ENCODE measurements at regions not wholly inside any gene's neighbourhood (a gene's known extent, or its start where the extent isn't known, plus 50 kb on each side); places are given as distances from the start of the nearest gene placed in this dataset.
"Not testable (repeated sequence)": the region's sequence is repeated elsewhere in the genome, so short reads cannot be mapped to it uniquely, and the experiment has no call there.

- no peak for DNase-seq (ENCODE audit: low read depth in 2 of 2)
Observed at GRCh38 chr7:52779004-52779403, 256.4 kb upstream of the POM121L12 start.

DNA sequence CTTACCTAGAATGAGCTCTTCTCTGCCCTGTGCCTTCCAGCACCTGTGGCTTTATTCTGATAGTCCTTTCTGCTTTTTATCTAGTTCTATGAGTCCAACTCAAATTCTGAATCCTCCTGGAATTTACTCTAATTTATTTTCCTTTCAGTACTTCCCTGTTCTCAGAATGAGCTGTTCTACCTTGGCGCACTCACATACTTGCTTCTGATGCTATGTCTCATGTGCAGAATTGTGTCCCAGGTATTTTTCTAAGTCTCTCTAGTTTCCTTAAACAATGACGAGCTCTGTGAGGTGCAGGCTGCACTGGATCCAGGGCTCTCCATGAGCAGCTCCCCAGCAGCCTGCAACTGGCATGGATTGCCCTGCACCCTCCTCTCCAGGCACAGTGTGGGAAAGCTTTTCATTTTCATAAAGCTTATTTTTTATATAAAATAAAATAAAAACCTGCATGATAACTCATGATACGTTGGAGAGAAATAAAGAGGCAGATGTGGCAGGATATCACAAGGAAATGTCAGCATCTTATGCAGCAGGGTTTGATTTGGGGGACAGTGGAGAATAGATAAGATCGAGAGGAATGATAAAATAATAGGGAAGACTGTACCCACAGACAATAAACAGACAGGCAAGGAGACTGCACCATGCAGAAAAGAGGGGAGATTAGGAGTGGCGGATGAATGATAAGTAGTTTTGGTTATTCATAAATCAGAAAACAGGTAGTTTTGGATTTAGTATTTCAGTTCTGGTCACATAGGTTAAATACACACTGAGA is 258.2 kb upstream of the POM121L12 start:
- no peak for DNase-seq (ENCODE audit: low read depth in 2 of 2)

DNA sequence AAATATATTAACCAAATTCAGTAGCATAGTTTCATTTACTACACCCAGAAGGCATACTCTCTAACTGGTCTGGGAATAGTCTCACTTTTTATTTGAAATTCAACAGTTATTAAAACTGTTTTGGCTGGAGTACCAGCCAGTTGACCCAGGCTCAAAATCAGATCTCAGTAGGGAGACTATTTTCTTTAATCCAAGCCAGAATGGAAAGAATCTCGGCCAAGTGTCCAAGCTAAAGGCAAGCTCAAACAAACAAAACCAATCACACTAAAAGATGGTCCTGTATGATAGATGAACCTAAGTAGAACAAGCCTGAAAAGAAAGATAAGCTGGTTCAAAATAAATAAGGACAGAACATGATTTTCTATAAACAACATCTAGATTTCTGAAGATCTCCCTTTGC is 259.6 kb upstream of the POM121L12 start:
- DNase-seq (ENCODE audit: low read depth in 2 of 2): no peak

DNA sequence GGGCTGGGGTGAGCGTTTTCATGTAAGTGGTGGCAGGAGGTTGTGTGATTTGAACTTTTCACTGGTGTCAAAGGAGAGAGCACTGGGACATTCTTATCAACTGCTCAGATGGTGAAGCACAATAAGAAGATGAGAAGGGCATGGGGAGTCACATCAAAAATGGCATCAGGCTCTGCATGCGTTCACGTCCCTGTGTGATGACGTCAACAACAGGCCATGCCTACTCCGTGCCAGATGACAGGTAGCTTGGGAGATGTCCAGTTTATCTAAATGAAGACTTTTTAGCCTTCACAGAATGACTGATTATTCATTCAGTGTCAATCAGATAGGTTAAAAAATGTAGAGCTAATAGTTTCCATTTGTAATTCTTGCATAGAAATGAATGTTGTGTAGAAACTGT is 264.3 kb upstream of the POM121L12 start:
- no peak for DNase-seq (ENCODE audit: low read depth in 2 of 2)

- no peak for DNase-seq (ENCODE audit: low read depth in 2 of 2)
Observed at GRCh38 chr7:52764492-52765169, 270.8 kb upstream of the POM121L12 start.

DNA sequence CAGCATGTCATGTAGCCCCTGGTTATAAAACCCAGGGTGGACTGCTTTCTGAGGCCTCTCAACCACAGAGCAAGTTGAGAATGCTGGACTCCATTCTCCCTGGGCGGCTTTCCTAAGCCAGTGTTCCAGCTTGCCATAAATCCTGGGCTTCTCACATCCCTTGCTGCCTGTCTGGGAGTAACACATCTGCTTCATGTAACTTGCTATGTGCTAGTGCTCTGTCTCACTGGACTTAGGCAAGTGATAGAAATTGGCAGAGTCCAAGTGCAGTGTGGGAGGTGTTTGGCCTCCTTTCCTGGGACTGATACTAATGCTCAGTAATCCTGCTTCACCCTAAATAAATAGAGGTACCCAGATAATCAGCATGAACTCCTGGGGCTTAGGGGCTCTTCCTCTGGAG is 277.1 kb upstream of the POM121L12 start:
- DNase-seq (ENCODE audit: low read depth in 2 of 2): no peak

DNA sequence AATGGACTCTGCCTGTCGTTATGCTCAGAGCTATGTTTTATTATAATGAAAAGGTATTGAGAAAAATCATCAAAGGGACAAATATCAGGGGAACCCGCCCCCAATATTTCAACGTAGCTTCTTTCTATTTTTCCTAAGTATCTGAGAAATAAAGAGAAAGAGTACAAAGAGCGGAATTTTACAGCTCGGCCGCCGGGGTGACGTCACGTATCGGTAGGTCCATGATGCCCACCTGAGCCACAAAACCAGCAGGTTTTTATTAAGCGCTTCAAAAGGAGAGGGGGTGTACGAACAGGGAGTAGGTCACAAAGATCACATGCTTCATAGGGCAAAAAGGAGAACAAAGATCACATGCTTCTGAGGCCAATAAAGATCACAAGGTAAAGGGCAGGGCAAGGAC is 281.6 kb upstream of the POM121L12 start:
- DNase-seq (ENCODE audit: low read depth in 2 of 2): no peak

DNA sequence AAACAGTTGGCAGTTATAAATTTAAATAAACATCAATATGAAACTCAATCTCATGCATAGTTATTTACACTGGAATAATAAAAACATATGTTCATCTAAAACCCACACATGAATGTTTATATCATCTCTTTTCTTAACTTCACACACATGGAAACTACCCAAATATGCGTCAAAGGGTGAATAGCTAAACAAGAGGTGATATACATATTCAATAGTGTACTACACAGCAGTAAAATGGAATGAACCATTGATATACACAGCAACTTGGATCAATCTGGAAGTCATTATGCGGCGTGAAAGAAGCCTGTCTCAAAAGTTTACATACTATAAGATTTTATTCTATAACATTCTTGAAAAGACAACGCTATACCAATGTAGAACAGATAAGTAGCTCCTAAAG is 282.5 kb upstream of the POM121L12 start:
- no peak for DNase-seq (ENCODE audit: low read depth in 2 of 2)

- DNase-seq (ENCODE audit: low read depth in 2 of 2): no peak
Observed at GRCh38 chr7:52749880-52750279, 285.6 kb upstream of the POM121L12 start.

- no peak for DNase-seq (ENCODE audit: low read depth in 2 of 2)
Observed at GRCh38 chr7:52747817-52748216, 287.6 kb upstream of the POM121L12 start.

DNA sequence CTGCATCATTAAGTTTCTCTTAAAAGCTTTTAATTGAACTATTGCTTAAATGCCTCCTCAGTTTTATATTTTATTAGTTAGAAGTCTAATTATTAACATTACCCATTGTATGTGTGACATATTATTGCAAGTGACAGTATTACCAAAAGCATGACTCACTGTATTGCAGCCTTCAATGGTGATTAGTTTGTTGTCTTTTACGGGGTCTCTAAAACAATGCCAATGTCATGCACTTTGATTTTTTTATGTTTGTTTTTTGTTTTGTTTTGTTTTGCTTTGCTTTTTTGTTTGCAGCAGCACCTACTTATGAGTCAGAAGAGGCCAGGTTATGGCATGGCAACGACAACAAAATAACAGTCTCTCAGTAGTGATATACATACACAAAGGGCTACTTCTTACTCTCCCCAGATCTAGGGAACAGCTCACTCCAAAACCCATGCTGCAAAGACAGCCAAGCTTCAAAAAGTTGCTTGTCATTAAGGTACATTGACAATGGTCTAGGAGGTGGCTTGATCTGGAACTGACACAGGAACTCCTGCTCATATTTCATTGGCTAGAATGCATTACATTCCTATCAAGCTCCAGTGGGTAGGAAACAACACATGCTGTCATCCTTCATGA is 293.7 kb upstream of the POM121L12 start:
- no peak for DNase-seq (ENCODE audit: low read depth in 2 of 2)

DNA sequence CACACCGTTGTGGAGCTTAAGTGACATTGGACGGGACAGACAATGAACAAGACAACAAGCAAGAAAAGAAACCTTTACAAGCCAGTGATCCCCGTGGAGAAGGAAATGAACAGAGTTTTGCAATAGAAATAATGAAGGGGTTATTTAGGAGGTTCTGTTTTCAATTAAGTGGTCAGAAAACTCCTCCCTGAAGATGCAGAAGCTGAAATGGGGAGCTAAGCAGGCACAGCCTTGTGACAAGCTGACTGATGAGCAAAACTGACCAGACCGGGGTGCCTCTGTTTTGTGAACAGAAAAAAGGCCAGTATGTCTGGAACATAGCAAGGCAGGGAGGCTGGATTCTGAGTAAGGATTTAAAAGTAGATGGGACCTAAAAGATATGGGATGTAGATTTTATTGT is 299.8 kb upstream of the POM121L12 start:
- no peak for DNase-seq (ENCODE audit: low read depth in 2 of 2)

DNA sequence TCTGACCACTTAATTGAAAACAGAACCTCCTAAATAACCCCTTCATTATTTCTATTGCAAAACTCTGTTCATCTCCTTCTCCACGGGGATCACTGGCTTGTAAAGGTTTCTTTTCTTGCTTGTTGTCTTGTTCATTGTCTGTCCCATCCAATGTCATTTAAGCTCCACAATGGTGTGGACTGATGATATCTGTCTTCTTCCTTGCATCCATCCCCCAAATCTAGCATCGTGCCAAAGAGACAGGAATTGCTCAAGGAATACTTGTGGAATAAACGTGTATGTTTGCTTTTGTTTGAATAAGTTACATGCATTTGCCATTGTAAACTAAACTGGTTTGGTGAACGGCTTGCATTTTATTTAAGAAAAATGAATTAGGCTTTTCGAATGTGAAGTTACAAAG is 306.8 kb upstream of the POM121L12 start:
- DNase-seq (ENCODE audit: low read depth in 2 of 2): not testable (repeated sequence)

- no peak for DNase-seq (ENCODE audit: low read depth in 2 of 2)
Observed at GRCh38 chr7:52727632-52728031, 307.8 kb upstream of the POM121L12 start.

- no peak for DNase-seq (ENCODE audit: low read depth in 2 of 2)
Observed at GRCh38 chr7:52726986-52727385, 308.4 kb upstream of the POM121L12 start.

DNA sequence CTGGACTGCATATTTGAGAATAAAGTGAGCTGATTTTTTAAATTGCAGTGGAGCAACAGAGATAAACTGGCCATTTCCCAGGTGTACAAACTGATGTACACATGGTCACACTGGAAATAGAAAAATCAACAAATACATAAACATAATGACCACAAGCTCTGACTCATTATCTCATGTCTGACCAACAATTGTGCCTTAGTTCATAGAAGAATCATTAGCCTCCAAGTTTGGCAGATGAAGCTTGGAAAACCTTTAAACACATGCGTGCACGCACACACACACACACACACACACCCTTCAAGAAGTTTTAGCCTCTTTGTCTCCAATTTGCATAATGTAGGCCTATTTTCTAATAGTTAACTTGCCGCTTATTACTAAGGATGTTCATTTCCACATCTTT is 308.9 kb upstream of the POM121L12 start:
- no peak for DNase-seq (ENCODE audit: low read depth in 2 of 2)

GRCh38 chr7:52723606-52724005 is 311.8 kb upstream of the POM121L12 start:
- DNase-seq (ENCODE audit: low read depth in 2 of 2): no peak

DNA sequence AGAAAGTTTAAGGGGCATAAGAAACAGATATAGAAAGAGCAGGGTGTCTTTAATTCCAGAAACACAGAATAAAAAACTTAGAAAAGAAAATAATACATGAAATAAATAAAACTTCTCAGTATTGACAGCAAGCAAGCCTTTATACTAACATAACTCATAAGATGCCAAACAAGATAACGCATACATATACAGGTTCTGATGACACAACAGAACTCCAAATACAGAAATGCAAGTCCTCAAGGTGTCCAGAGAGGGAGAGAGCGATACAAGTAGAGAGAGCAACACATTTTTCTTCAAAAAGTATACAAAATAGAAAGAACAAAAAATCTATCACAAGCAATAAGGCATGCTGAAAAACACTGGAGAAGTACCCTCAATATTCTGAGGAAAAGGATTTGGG is 314.6 kb upstream of the POM121L12 start:
- DNase-seq (ENCODE audit: low read depth in 2 of 2): no peak

DNA sequence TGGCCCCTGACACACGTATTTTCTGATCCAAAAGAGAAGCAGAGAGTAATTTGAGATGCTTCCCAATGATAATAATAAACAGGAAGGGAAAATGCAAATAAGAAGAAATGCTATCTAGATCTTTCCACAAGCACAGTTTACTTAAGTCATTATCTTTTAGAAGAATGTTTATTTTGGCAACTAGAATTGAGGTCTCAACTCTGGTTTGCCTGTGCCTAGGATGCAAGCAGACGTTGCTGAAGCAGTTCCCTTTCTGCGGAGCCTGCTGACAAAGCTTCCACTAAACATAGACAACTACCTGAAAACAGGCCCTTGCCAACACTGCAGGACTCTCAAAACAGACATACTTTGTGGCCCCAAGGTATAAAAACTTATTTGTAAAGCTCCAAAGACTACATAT is 315.8 kb upstream of the POM121L12 start:
- DNase-seq (ENCODE audit: low read depth in 2 of 2): no peak

DNA sequence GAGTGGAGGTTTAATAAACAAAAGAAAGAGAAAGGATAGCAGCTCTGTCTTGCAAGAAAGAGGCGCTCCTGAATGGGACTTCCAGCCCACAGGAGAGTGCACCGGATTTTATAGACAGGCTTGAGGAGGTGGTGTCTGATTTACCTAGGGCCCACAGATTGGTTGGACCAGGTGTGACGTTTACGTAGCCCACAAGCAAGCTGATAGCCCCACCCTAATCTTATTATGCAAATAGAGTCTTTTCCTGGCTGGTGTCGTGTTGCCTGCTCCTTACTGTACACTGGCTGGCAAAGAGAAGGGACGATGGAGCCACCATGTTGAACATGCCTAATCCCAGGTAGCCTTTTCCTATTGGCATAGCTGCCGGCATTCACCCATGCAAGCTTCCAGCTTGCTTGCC is 319.7 kb upstream of the POM121L12 start:
- DNase-seq (ENCODE audit: low read depth in 2 of 2): no peak

GRCh38 chr7:52712938-52713337 is 322.5 kb upstream of the POM121L12 start:
- no peak for DNase-seq (ENCODE audit: low read depth in 2 of 2)

DNA sequence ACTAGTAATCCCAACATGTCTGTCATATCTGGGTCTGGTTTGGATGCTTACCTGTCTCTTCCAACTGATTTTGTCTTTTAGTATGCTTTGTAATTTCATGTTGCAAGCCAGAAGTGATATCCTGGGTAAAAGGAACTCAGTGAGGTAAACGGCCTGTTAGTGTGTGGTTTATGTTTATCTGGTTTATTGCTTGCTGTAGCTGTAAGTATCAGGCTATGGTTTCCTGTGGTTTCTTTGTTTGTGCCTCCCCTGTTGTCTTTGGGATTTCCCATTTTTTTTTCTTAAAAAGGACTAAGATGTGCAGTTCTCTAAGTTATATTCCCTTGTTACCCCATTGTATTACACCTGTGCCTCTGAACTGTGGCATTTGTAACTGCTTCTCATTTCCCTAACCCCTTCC is 323.5 kb upstream of the POM121L12 start:
- DNase-seq (ENCODE audit: low read depth in 2 of 2): no peak

DNA sequence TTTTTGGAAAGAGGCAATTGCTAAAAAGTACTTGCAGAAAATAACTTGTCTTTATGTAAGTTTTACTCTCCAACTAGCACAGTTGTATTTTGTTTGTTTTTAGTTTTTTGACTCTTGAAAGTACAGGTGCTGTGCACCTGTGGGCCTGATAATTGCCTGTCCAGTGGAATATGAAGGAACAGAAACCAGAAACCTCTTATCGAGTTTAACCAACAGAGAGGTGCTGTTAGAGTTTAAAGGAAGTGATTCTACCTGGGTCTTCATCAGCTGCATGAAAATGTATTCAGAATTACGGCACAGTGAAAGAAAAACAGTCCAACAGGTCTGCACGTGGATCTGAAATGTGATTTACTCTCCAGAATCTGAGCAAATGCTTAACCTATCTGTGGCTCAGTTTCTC is 326.6 kb upstream of the POM121L12 start:
- no peak for DNase-seq (ENCODE audit: low read depth in 2 of 2)
